ENCODE measurements at regions not wholly inside any gene's neighbourhood (a gene's known extent, or its start where the extent isn't known, plus 50 kb on each side); places are given as distances from the start of the nearest gene placed in this dataset.

DNA sequence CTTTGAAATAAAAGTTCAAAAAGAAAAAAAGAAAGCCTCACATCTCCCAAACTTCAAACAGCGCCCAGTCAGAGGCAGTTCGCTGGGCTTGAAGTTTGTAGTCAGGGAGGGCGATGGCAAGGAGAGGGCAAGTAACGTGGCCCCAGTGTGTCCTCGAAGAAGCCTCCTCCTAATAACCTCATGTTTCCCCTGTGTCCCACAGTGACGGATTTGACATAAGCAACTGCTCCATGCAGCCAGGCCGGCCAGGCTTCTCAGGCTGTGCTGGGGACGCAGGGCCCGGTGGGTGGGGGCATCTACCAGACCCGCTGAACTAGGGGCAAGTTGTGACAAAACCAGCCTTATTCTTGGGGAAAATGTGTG lies 172.2 kb downstream of the ERCC6L2 start:
- intact Hi-C loops (cut with DNase I) = no loop called here
- no peak for TF ChIP-seq CTCF (IDR thresholded peaks at IDR 0.05)
- WGBS, 2 donors = 77 to 86% methylated on average over 10 of the region's 10 CpGs

DNA sequence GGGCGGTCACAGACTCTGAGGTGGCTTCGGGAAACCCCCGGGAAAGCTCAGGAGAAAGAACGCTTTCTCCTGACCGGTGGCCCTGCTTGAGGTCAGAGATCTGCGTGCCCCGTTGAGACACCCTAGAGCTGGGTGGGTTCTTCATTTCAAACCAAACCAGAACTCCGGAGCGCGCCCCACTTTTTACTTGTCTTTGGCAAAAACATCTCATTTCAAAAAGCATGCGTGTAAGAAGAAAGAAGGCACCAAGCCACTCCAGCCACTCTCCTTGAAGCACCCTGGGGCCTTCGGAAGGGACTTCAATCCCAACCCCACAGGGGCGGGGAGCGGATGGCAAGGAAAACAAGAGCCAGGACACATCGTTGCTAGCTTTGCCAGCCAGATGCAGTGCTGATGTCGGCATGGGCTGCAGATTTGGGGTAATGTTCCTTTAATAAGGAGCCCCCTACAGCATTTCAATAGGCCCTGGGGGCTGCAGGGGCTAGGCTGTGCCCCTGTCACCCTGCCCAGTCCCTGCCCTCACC lies 171.7 kb downstream of the ERCC6L2 start:
- 94% methylated on average over 16 of the region's 16 CpGs for WGBS, 2 donors
- Histone ChIP-seq H3K27me3 (peaks cover 0 to 10% (median 5%) of the 10 kb centered on the region in 7 donors), H3K27ac (no peak overlapping the region), H3K4me3 (no peak overlapping the region), H3K36me3 (no peaks in the 10 kb centered on the region), H3K9me3 (no peaks in the 10 kb centered on the region), H3K4me1 (peaks cover 0 to 11% (median 0%) of the 10 kb centered on the region in 9 donors)
- DNase-seq = no peak
- no peak for TF ChIP-seq CTCF (IDR thresholded peaks at IDR 0.05)
- intact Hi-C loops (cut with DNase I) = no loop called here
- no peak for ATAC-seq

More for the DNA sequence above, 172.2 kb downstream of the ERCC6L2 start:
- ATAC-seq (no peak), DNase-seq (no peak)
- Histone ChIP-seq H3K4me3 (no peak overlapping the region), H3K27ac (peak overlapping the region in 2 of 10 donors; percentile 22 to 65), H3K27me3 (peaks cover 0 to 10% (median 5%) of the 10 kb centered on the region in 7 donors), H3K36me3 (no peaks in the 10 kb centered on the region), H3K9me3 (no peaks in the 10 kb centered on the region), H3K4me1 (peaks cover 0 to 11% (median 0%) of the 10 kb centered on the region in 9 donors)

DNA sequence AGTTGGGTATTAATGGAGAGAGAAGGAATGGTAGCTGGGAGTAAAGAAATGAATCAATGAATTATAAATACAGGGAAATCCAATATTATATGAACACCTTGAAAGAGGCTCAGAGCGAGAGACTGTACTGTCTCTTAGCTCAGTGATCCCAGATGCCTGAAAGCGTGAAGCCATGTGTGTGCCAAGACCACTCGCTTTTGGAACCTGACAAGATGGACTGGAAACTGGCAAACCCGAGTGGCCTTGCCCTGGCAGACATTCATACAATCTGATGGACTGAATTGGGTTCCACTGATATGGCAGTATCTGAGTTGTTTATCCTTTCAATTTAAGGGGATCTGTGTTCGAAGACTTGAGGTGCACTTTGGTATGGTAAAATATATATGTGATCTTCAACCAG lies 170.3 kb downstream of the ERCC6L2 start:
- Histone ChIP-seq H3K27ac (no peak overlapping the region), H3K27me3 (peaks cover 0 to 10% (median 1%) of the 10 kb centered on the region in 7 donors), H3K4me3 (no peak overlapping the region), H3K36me3 (no peaks in the 10 kb centered on the region), H3K9me3 (no peaks in the 10 kb centered on the region), H3K4me1 (peaks cover 0 to 11% (median 0%) of the 10 kb centered on the region in 9 donors)
- intact Hi-C loops (cut with DNase I) = no loop called here
- no peak for ATAC-seq
- no peak for TF ChIP-seq CTCF (IDR thresholded peaks at IDR 0.05)
- 95% methylated on average over 5 of the region's 5 CpGs for WGBS, 2 donors
- DNase-seq = no peak

DNA sequence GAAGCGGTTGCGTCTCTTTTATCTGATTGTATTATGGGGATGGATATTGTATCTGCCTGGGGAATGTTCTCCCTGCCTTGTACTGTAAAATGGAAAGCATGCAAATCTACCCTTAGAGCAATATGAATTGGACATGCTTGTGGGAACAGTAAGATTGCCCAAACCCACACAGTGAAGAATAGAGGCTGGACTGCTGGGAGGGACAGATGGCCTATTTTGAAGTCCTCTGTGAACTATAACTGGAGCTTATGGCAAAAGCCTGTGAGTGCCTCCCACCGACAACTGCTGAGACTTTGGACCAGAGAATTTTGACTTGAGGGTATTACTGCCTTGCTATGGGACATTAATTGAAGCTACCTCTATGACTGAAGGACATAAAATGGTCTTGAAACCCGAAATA lies 168.9 kb downstream of the ERCC6L2 start:
- WGBS, 2 donors = 97 to 98% methylated on average over 4 of the region's 4 CpGs
- no peak for ATAC-seq
- H3K27me3 ChIP-seq = peaks cover 0 to 8% (median 0%) of the 10 kb centered on the region in 7 donors

More for the DNA sequence above, 168.9 kb downstream of the ERCC6L2 start:
- peaks cover 0 to 11% (median 0%) of the 10 kb centered on the region in 9 donors for H3K4me1 ChIP-seq
- no peaks in the 10 kb centered on the region for H3K9me3 ChIP-seq
- H3K4me3 ChIP-seq = no peak overlapping the region
- TF ChIP-seq CTCF (IDR thresholded peaks at IDR 0.05) = no peak
- no peak overlapping the region for H3K27ac ChIP-seq
- H3K36me3 ChIP-seq = no peaks in the 10 kb centered on the region
- DNase-seq = no peak
- intact Hi-C loops (cut with DNase I) = no loop called here

Measured in heart right ventricle (tissue), 16 donors.